K562 (cell line): ENCODE measurements at regions not wholly inside any gene's neighbourhood (a gene's known extent, or its start where the extent isn't known, plus 50 kb on each side); places are given as distances from the start of the nearest gene placed in this dataset.

ENCODE experiments used
- ATAC-seq: fragments of 200-7000 bp; cut with Tn5 transposase; 3 replicates; pipeline ENCODE4 v1.9.1; 2020; ENCODE audit warnings: moderate library complexity
- BruUV-seq: library from RNA; stranded (reverse); fragments of 400-500 nt; replicated peaks from 2 replicates; lab custom pipeline; 2021; lab: Mats Ljungman, UMichigan
- CTCF ChIA-PET: fragments of 300-600 bp; formaldehyde crosslinking; extraction: SDS; loops from one replicate; lab custom pipeline; 2021; ENCODE audit warnings: low intra/inter-chr PET ratio; lab: Yijun Ruan, JAX
- POLR2A ChIA-PET: fragments of 300-600, 350-650 bp; sonication (Branson Sonifier 250); formaldehyde crosslinking; extraction: SDS; loops from one replicate; lab custom pipeline; 2021; ENCODE audit warnings: antibody characterized with exemption, inconsistent platforms; lab: Yijun Ruan, JAX
- DNase-seq, 4 experiments: peaks; one replicate each; pipeline versions ENCODE4 v3.0.0 to v3.0.0-alpha.2; 2011 to 2018; ENCODE audit warnings: low spot score in 3 of 4, mixed read lengths in 3 of 4; ENCODE audit errors: extremely low read depth in 1 of 4
- FAIRE-seq: peaks from 2 replicates; lab custom pipeline; 2011; peaks lifted over from hg19 to GRCh38; lab: Jason Lieb, UNC
- H2AFZ ChIP-seq: 2 replicates; pipeline ENCODE4 v1.6.0; 2011; ENCODE audit warnings: low read depth, low read length, control low read depth, inconsistent platforms
- H3K27ac ChIP-seq: fragments of 200-600 bp; 3 replicates; pipeline ENCODE4 v1.8.0; 2011; ENCODE audit warnings: low read depth, mild to moderate bottlenecking, control low read depth, inconsistent platforms, low read length, moderate library complexity, mixed read lengths; ENCODE audit errors: extremely low read depth
- H3K27me3 ChIP-seq, 2 experiments: fragments of 300-600 bp in 1 of 2; 2 replicates in 1 of 2; 3 replicates in 1 of 2; pipeline versions ENCODE4 v1.6.0 to v1.8.0; 2011; ENCODE audit warnings: inconsistent platforms in 2 of 2, low read length in 2 of 2, mild to moderate bottlenecking in 1 of 2, mixed read lengths in 1 of 2, moderate library complexity in 1 of 2; ENCODE audit not compliant: control insufficient read depth in 2 of 2, insufficient read depth in 2 of 2
- H3K36me3 ChIP-seq: fragments of 300-600 bp; 3 replicates; pipeline ENCODE4 v1.8.0; 2011; ENCODE audit warnings: mild to moderate bottlenecking, low read length, inconsistent platforms; ENCODE audit not compliant: control insufficient read depth, insufficient read depth
- H3K4me1 ChIP-seq, 2 experiments: fragments of 200-600 bp in 1 of 2; replicated peaks in 1 of 2; 2 replicates in 1 of 2; 3 replicates in 1 of 2; pipeline versions ENCODE4 v1.5.1 to v1.8.0; 2011; ENCODE audit warnings: inconsistent platforms in 2 of 2, low read length in 2 of 2, mild to moderate bottlenecking in 1 of 2, mixed read lengths in 1 of 2, moderate library complexity in 1 of 2; ENCODE audit not compliant: control insufficient read depth in 2 of 2, insufficient read depth in 2 of 2
- H3K4me2 ChIP-seq: 2 replicates; pipeline ENCODE4 v1.6.1; 2011; ENCODE audit warnings: low read length, control low read depth, inconsistent platforms, mixed read lengths; ENCODE audit not compliant: insufficient read depth
- H3K4me3 ChIP-seq: fragments of 200-600 bp; sonication (generic), shearing (Covaris generic); 2 replicates; pipeline ENCODE4 v1.5.1; 2016; ENCODE audit warnings: control low read depth, inconsistent platforms
- H3K79me2 ChIP-seq: fragments of 200-600 bp; 3 replicates; pipeline ENCODE4 v1.8.0; 2011; ENCODE audit warnings: low read length, inconsistent platforms; ENCODE audit not compliant: control insufficient read depth, insufficient read depth
- H3K9ac ChIP-seq, 2 experiments: 2 replicates each; pipeline versions ENCODE4 v1.6.0 to v1.6.1; 2011; ENCODE audit warnings: low read depth in 2 of 2, low read length in 2 of 2, control low read depth in 1 of 2, inconsistent platforms in 1 of 2, mild to moderate bottlenecking in 1 of 2, mixed read lengths in 1 of 2; ENCODE audit not compliant: insufficient read depth in 1 of 2
- H3K9me1 ChIP-seq: one replicate; pipeline ENCODE4 v1.6.0; 2011; ENCODE audit warnings: inconsistent platforms, mild to moderate bottlenecking, low read length, moderate library complexity; ENCODE audit not compliant: control insufficient read depth, insufficient read depth
- H3K9me3 ChIP-seq: replicated peaks from 2 replicates; pipeline ENCODE4 v1.5.1; 2011; ENCODE audit warnings: low read depth, low read length, inconsistent platforms; ENCODE audit not compliant: control insufficient read depth, insufficient read depth
- H4K20me1 ChIP-seq: replicated peaks from 2 replicates; pipeline ENCODE4 v1.6.1; 2011; ENCODE audit warnings: low read length, inconsistent platforms, mixed read lengths; ENCODE audit not compliant: control insufficient read depth, insufficient read depth
- BRCA1 ChIP-seq, 2 experiments: fragments of 450-650 bp in 1 of 2; sonication (generic) in 1 of 2; formaldehyde crosslinking in 1 of 2; IDR thresholded peaks; 2 replicates each; pipeline versions ENCODE4 v1.5.0 to v1.6.1; 2017 to 2020; ENCODE audit warnings: mild to moderate bottlenecking in 1 of 2, missing genetic modification reagents in 1 of 2
- BRD9 ChIP-seq: fragments of 450-650 bp; IDR thresholded peaks from 2 replicates; pipeline ENCODE4 v1.6.1; 2018; ENCODE audit warnings: low read depth; ENCODE audit not compliant: partially characterized antibody
- FIP1L1 ChIP-seq: fragments of 200-400 bp; formaldehyde crosslinking; IDR thresholded peaks from 2 replicates; pipeline ENCODE4 v1.6.1; 2018; ENCODE audit warnings: mild to moderate bottlenecking, low read depth, low read length; ENCODE audit not compliant: poor library complexity, severe bottlenecking
- GTF2A2 ChIP-seq: IDR thresholded peaks from 2 replicates; pipeline ENCODE4 v1.6.1; 2016; ENCODE audit warnings: mild to moderate bottlenecking, missing genetic modification characterization, missing compliant biosample characterization
- HNRNPUL1 ChIP-seq: fragments of 200-400 bp; formaldehyde crosslinking; IDR thresholded peaks from 2 replicates; pipeline ENCODE4 v1.6.1; 2017; ENCODE audit warnings: low read length
- HSF4 ChIP-seq: fragments of 250-450 bp; sonication (Bioruptor Pico); IDR thresholded peaks from 2 replicates; pipeline ENCODE4 v2.1.2; 2022; ENCODE audit warnings: mild to moderate bottlenecking, moderate library complexity, borderline replicate concordance
- LEF1 ChIP-seq: fragments of 450-650 bp; IDR thresholded peaks from 2 replicates; pipeline ENCODE4 v1.6.1; 2016; ENCODE audit warnings: mild to moderate bottlenecking
- MTA3 ChIP-seq: fragments of 450-650 bp; formaldehyde crosslinking; IDR thresholded peaks from 2 replicates; pipeline ENCODE4 v1.6.1; 2017; ENCODE audit warnings: mild to moderate bottlenecking, borderline replicate concordance
- NFE2 ChIP-seq: IDR thresholded peaks from 2 replicates; pipeline ENCODE4 v1.6.1; 2014; ENCODE audit warnings: antibody characterized with exemption, low read depth
- PHB2 ChIP-seq: fragments of 450-650 bp; IDR thresholded peaks from 2 replicates; pipeline ENCODE4 v1.6.1; 2017; ENCODE audit warnings: low read depth
- POU5F1 ChIP-seq: fragments of 150-350 bp; IDR thresholded peaks from 2 replicates; pipeline ENCODE4 v1.6.1; 2014; ENCODE audit warnings: borderline replicate concordance, low read length, low read depth, mild to moderate bottlenecking; ENCODE audit not compliant: partially characterized antibody
- RBM17 ChIP-seq: fragments of 200-400 bp; formaldehyde crosslinking; IDR thresholded peaks from 2 replicates; pipeline ENCODE4 v1.6.1; 2017; ENCODE audit warnings: low read depth, mild to moderate bottlenecking, low read length, borderline replicate concordance
- RUNX1 ChIP-seq: sonication (generic); IDR thresholded peaks from 2 replicates; pipeline ENCODE4 v1.6.1; 2016; ENCODE audit warnings: antibody characterized with exemption, low read depth
- SAFB2 ChIP-seq: fragments of 200-400 bp; formaldehyde crosslinking; IDR thresholded peaks from 2 replicates; pipeline ENCODE4 v1.6.1; 2018; ENCODE audit warnings: borderline replicate concordance, low read length, low read depth, moderate library complexity; ENCODE audit not compliant: severe bottlenecking
- TAF1 ChIP-seq: IDR thresholded peaks from 2 replicates; pipeline ENCODE4 v1.6.1; 2011; ENCODE audit warnings: mild to moderate bottlenecking, low read length, moderate library complexity; ENCODE audit not compliant: insufficient read depth, control insufficient read depth, severe bottlenecking; ENCODE audit errors: extremely low read depth
- ZFP1 ChIP-seq: fragments of 450-650 bp; formaldehyde crosslinking; IDR thresholded peaks from 2 replicates; pipeline ENCODE4 v1.4.0; 2020; ENCODE audit warnings: mild to moderate bottlenecking, mixed read lengths
- ZNF197 ChIP-seq: fragments of 200-800 bp; sonication (Bioruptor generic); IDR thresholded peaks from 2 replicates; pipeline ENCODE4 v1.6.1; 2016; ENCODE audit warnings: low read depth, missing genetic modification characterization, missing compliant biosample characterization
- WGBS: fragments of 100-300 bp; shearing (Covaris generic); methylation state at CpG from one replicate; pipeline ENCODE4 v1.1.6; 2016; ENCODE audit warnings: low coverage, mixed read lengths; ENCODE audit not compliant: insufficient coverage; ENCODE audit errors: missing lambda C conversion rate; 5-methylcytosine and 5-hydroxymethylcytosine counted together
- in situ Hi-C: fragments of 300-500 bp; cut with MboI; formaldehyde crosslinking; loops from 4 replicates; pipeline ENCODE4 v1.15.0; 2018; ENCODE audit warnings: inconsistent platforms, mixed read lengths
- intact Hi-C: fragments of 100-400 bp; cut with micrococcal nuclease; formaldehyde crosslinking; loops from 2 replicates; pipeline ENCODE4 v1.14.2; 2022
- TF ChIP-seq, protein P1 (sequence below): fragments of 250-450 bp; sonication (Bioruptor Pico); IDR thresholded peaks from 2 replicates; pipeline ENCODE4 v1.4.0; 2020; ENCODE audit warnings: borderline replicate concordance

DNA sequence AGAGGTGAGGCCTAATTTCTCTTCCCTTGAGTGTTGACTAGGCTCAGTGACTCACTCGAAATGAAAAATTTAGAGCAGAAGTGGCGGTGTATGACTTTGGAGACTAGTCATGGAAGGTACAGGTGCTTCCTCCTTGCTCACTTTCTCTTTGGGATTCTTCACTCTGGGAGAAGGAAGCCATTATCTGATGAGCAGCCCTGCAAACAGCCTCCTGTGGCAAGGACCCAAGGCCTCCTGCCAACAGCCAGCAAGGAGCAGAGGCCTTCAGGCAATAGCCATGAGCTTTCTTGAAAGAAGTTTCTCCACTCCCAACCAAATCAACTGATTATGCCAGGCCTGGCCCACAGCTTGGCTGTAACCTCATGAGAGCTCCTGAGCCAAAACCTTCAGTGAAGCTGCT, 369.6 kb upstream of the VWC2 start:
- intact Hi-C loops (no loop called here), in situ Hi-C loops (no loop called here)
- no peaks in the 10 kb centered on the region for H4K20me1 ChIP-seq
- ChIA-PET CTCF (no interaction called here), POLR2A (no interaction called here)
- H3K4me2 ChIP-seq = no peak overlapping the region
- H3K9ac ChIP-seq = no peak overlapping the region
- no peak overlapping the region for H3K4me3 ChIP-seq
- H3K36me3 ChIP-seq = no peaks in the 10 kb centered on the region
- FAIRE-seq (no peak), DNase-seq (no peak), ATAC-seq (no peak)
- H3K9me3 ChIP-seq = no peaks in the 10 kb centered on the region; the same call in 1 of the 2 replicates
- BruUV-seq = no TSS peak
- H3K4me1 ChIP-seq = no peaks in the 10 kb centered on the region
- WGBS = 0% methylated on average over 2 of the region's 2 CpGs
- no peak overlapping the region for H3K27ac ChIP-seq
- no peaks in the 10 kb centered on the region for H3K9me1 ChIP-seq
- H2AFZ ChIP-seq = no peak overlapping the region
- H3K27me3 ChIP-seq = no peaks in the 10 kb centered on the region
- TF ChIP-seq, protein P1, sequence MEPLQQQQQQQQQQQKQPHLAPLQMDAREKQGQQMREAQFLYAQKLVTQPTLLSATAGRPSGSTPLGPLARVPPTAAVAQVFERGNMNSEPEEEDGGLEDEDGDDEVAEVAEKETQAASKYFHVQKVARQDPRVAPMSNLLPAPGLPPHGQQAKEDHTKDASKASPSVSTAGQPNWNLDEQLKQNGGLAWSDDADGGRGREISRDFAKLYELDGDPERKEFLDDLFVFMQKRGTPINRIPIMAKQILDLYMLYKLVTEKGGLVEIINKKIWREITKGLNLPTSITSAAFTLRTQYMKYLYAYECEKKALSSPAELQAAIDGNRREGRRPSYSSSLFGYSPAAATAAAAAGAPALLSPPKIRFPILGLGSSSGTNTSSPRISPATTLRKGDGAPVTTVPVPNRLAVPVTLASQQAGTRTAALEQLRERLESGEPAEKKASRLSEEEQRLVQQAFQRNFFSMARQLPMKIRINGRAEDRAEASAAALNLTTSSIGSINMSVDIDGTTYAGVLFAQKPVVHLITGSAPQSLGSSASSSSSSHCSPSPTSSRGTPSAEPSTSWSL = no peak
- TF ChIP-seq PHB2 (no peak), FIP1L1 (no peak), ZNF197 (CRISPR knock-in tag) (no peak), HSF4 (CRISPR knock-in tag) (no peak)
- TF ChIP-seq, all 486 proteins: peak for 0
- no peaks in the 10 kb centered on the region for H3K79me2 ChIP-seq

DNA sequence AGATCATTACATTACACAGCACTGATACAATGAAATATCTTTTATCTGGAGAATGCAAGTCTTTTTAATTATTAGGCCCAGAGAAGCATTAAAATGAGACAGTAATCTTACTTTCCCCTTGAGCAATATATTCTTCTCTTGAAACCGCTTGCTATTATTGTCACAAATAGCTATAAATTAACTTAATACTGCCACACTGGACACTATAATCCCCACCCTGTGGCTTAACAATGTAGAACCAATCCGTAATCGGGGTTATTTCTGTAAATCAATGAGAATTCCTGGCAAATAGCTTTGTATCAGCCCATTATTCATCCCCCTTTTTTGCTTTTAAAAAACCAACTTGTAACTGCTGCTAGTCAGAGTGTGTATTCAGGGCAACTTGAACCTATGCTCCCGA, 366.2 kb upstream of the VWC2 start:
- no peak for FAIRE-seq
- WGBS = 0% methylated on average over 4 of the region's 4 CpGs
- no peak for DNase-seq
- no peaks in the 10 kb centered on the region for H3K9me1 ChIP-seq
- in situ Hi-C loops = no loop called here
- no peaks in the 10 kb centered on the region; the same call in 1 of the 2 replicates for H3K9me3 ChIP-seq
- H4K20me1 ChIP-seq = no peaks in the 10 kb centered on the region
- H3K4me3 ChIP-seq = no peak overlapping the region
- CTCF ChIA-PET = no interaction called here
- H3K36me3 ChIP-seq = no peaks in the 10 kb centered on the region
- no peak overlapping the region for H2AFZ ChIP-seq
- no peak for ATAC-seq
- no TSS peak for BruUV-seq
- TF ChIP-seq BRCA1 (IDR thresholded peaks at IDR 0.05) (no peak), BRCA1 (CRISPR knock-in tag; IDR thresholded peaks at IDR 0.05) (no peak), HNRNPUL1 (no peak), RBM17 (no peak), NFE2 (no peak), RUNX1 (no peak), SAFB2 (no peak), ZFP1 (no peak), POU5F1 (no peak), GTF2A2 (tag) (no peak), MTA3 (no peak), LEF1 (no peak), TAF1 (no peak), BRD9 (no peak)
- no peaks in the 10 kb centered on the region for H3K27me3 ChIP-seq
- H3K4me1 ChIP-seq = no peaks in the 10 kb centered on the region
- no peak overlapping the region for H3K9ac ChIP-seq
- no peaks in the 10 kb centered on the region for H3K79me2 ChIP-seq
- intact Hi-C loops = no loop called here
- POLR2A ChIA-PET = no interaction called here
- no peak overlapping the region for H3K27ac ChIP-seq
- H3K4me2 ChIP-seq = no peak overlapping the region
